Endothelial cell (in vitro differentiated cells): ENCODE measurements at regions not wholly inside any gene's neighbourhood (a gene's known extent, or its start where the extent isn't known, plus 50 kb on each side); places are given as distances from the start of the nearest gene placed in this dataset.
"Not testable (repeated sequence)": the region's sequence is repeated elsewhere in the genome, so short reads cannot be mapped to it uniquely, and the experiment has no call there.

Experiments
- DNase-seq: peaks from one replicate; pipeline ENCODE4 v3.0.0; 2021; ENCODE audit warnings: low spot score
- H3K27ac Mint-ChIP-seq: one replicate; pipeline ENCODE4 v1.8.0; 2021; ENCODE audit warnings: mixed read lengths, inconsistent platforms; ENCODE audit not compliant: unreplicated experiment
- H3K27me3 Mint-ChIP-seq: one replicate; pipeline ENCODE4 v1.8.0; 2021; ENCODE audit warnings: mild to moderate bottlenecking, moderate library complexity, mixed read lengths, inconsistent platforms; ENCODE audit not compliant: unreplicated experiment
- H3K36me3 Mint-ChIP-seq: one replicate; pipeline ENCODE4 v1.8.0; 2021; ENCODE audit warnings: mild to moderate bottlenecking, low read depth, mixed read lengths, inconsistent platforms; ENCODE audit not compliant: unreplicated experiment
- H3K4me1 Mint-ChIP-seq: one replicate; pipeline ENCODE4 v1.8.0; 2021; ENCODE audit warnings: mild to moderate bottlenecking, mixed read lengths, inconsistent platforms; ENCODE audit not compliant: unreplicated experiment
- H3K4me3 Mint-ChIP-seq: one replicate; pipeline ENCODE4 v1.8.0; 2021; ENCODE audit warnings: mild to moderate bottlenecking, mixed read lengths, inconsistent platforms; ENCODE audit not compliant: unreplicated experiment
- H3K9me3 Mint-ChIP-seq: one replicate; pipeline ENCODE4 v1.8.0; 2021; ENCODE audit warnings: mixed read lengths, inconsistent platforms; ENCODE audit not compliant: unreplicated experiment
- TF ChIP-seq, protein P1 (sequence below): fragments of 200-600 bp; sonication (generic); IDR thresholded peaks from one replicate; pipeline ENCODE4 v1.5.0; 2021; ENCODE audit warnings: antibody characterized with exemption; ENCODE audit not compliant: unreplicated experiment

DNA sequence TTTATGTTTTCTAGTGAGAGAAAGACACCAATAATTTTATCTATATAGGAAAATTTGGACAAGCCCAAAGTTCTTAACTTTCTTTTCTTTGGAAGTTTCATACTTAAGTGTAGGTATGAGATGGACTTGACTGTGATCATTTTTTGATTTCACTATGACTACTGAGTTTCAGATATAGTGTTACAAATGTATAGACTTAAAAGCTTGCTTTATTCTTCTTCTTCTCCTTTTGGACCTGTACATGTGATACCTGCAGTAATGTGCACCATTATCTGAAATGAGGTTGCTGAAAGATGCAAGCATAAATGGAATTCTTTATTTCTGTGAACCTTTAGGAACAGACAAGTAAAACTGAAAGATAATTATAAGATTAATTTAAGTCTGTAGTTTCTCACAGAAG is 743.4 kb upstream of the AMELY start:
- Mint-ChIP-seq H3K9me3 (no peaks in the 10 kb centered on the region), H3K27ac (no peak overlapping the region), H3K27me3 (no peaks in the 10 kb centered on the region), H3K4me1 (no peaks in the 10 kb centered on the region), H3K36me3 (no peaks in the 10 kb centered on the region), H3K4me3 (no peak overlapping the region)
- TF ChIP-seq, protein P1, sequence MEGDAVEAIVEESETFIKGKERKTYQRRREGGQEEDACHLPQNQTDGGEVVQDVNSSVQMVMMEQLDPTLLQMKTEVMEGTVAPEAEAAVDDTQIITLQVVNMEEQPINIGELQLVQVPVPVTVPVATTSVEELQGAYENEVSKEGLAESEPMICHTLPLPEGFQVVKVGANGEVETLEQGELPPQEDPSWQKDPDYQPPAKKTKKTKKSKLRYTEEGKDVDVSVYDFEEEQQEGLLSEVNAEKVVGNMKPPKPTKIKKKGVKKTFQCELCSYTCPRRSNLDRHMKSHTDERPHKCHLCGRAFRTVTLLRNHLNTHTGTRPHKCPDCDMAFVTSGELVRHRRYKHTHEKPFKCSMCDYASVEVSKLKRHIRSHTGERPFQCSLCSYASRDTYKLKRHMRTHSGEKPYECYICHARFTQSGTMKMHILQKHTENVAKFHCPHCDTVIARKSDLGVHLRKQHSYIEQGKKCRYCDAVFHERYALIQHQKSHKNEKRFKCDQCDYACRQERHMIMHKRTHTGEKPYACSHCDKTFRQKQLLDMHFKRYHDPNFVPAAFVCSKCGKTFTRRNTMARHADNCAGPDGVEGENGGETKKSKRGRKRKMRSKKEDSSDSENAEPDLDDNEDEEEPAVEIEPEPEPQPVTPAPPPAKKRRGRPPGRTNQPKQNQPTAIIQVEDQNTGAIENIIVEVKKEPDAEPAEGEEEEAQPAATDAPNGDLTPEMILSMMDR: no peak
- DNase-seq: no peak

DNA sequence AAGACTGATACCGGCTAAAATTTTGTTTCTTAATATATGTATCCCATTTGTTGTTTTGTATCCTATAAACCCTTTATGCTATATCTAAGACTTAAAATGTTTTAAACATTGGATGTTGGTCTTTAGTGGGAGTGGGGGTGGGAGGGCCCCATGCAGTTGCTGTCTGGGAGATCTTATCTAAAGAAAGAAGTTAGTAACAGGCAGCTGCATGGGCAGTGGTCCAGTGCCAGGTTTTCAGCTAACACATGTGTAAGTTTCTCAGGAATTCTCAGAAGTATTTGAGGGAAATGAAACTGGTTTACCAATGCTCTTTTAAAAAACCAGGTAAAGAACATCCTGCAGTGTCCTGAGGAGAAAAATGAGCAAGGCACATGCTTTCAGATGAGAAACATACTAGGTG is 738.3 kb upstream of the AMELY start:
- H3K9me3 Mint-ChIP-seq, H3K27ac Mint-ChIP-seq, H3K27me3 Mint-ChIP-seq, H3K4me3 Mint-ChIP-seq, H3K36me3 Mint-ChIP-seq, H3K4me1 Mint-ChIP-seq, DNase-seq: not testable (repeated sequence)
